IPS-11a (cell line): ENCODE measurements at regions not wholly inside any gene's neighbourhood (a gene's known extent, or its start where the extent isn't known, plus 50 kb on each side); places are given as distances from the start of the nearest gene placed in this dataset.
"Not testable (repeated sequence)": the region's sequence is repeated elsewhere in the genome, so short reads cannot be mapped to it uniquely, and the experiment has no call there.

Experiments used
- H3K4me3 ChIP-seq: one replicate; pipeline ENCODE4 v1.5.1; 2013; ENCODE audit warnings: low read depth, low read length, control low read depth

DNA sequence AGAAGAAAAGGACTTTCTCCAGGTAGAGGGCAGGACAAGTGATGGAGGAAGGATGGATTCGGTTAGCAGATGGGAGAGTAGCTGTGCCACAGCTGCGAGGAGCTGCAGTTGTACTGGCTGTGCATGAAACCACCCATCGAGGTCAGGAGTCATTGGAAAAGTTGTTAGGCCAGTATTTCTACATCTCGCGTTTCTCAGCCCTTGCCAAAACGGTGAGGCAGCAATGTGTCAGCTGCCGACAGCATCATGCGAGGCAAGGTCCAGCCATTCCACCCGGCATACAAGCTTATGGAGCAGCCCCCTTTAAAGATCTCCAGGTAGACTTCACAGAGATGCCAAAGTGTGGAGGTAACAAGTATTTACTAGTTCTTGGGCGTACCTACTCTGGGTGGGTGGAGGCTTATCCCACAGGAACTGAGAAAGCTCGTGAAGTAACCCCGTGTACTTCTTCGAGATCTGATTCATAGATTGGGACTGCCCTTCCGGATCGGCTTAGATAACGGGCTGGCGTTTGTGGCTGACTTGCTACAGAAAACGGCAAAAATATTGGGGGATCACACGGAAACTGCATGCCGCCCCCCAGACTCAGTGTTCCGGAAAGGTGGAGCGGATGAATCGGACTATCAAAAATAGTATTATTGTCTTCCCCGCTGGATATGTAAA is 105.0 kb upstream of the HMX1 start:
- not testable (repeated sequence) for H3K4me3 ChIP-seq

DNA sequence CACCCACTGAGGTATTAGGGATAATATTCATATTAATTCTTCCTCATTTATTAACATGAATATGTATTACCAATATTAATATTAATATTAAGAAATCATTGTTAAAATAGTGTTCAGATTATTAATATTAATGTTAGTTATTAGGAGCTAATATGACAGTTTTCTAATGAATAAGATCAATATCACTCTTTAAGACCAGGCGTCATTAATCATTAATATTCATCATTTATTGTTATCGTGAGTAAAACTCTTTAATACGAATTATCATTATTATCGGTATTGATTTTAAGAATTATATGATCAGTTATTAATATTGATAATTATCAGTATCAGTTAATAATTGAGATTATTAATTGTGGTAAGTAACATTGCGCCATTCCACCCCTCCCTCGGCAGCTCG is 101.0 kb upstream of the HMX1 start:
- H3K4me3 ChIP-seq = not testable (repeated sequence)

DNA sequence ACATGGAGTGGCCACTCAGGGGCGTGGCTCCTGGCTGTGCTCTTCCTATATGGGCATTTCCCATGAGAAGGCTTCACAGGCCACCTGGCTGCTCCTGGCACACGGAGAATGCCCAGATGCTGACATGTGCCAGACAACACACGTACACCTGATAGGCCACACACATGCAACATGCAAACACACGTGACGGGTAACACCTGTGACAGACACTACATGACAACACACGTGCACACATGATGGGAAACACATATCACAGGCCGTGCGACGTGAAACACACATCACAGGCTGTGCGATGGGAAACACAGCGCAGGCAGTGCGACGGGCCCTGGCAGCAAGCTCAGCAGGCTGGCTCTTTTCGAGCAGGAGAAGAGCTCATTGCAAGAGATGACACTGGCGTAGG is 94.3 kb upstream of the HMX1 start:
- H3K4me3 ChIP-seq = not testable (repeated sequence)

DNA sequence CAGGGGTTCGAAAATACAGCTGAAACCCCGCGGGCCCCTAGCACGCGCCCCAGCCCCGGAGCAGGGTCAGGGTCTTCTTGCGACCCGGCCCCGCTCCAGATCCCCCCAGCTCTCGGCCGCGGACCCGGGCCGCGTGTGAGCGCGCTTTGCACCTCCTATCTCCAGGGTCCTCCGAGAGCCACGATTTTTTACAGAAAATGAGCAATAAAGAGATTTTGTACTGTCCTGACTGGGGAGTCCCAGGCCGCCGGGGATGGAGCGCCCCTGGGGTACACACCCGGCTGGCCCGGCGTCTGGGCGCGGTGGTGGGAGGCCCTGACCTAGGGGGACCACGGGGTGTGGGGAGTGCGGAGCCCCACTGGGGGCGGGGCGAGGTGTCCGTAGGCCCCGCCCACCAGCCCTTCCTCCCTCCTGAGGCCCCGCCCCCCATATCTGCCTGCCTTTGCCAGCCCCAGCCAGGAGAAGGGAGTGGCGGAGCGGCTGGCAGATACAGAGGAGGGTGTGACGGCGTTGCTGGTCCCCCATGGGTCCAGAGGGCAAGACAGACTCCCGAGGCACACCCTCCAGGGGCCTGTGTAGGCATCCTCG is 92.7 kb upstream of the HMX1 start:
- H3K4me3 ChIP-seq = not testable (repeated sequence)

DNA sequence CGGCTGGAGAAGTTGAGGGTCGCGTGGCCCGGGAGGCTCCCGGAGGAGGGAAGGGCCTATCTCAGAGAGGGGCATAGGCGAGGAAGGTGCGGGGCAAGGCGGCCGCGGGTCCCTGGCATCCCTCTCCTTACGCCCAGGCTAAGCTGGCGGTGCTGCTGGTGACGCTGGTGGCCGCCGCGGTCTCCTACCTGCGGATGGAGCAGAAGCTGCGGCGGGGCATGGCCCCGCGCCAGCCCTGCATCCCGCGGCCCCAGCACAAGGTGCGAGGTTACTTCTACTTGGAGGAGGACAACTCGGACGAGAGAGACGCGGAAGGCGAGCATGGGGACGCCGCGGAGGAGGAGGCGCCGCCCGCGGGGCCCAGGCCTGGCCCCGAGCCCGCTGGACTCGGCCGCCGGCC is 91.9 kb upstream of the HMX1 start:
- H3K4me3 ChIP-seq = not testable (repeated sequence)

DNA sequence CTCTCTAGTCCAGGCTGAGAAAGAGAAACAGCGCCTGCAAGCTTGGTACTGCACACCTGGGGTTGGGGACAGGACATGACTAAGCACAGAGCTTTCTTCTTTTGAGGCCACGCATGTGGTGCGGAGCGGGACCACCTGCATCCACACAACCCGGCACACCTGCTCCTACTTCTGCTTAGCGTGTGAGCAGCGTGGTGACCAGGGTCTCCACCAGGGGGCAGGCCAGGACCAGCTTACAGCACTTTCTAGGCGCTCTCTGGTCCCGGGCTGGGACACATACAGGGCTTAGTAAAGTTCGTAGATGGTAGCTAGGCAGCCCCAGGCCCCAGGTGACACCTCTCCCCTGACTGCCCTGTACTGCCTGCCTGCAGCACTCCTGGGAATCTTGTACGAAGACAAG is 89.7 kb upstream of the HMX1 start:
- H3K4me3 ChIP-seq = not testable (repeated sequence)

DNA sequence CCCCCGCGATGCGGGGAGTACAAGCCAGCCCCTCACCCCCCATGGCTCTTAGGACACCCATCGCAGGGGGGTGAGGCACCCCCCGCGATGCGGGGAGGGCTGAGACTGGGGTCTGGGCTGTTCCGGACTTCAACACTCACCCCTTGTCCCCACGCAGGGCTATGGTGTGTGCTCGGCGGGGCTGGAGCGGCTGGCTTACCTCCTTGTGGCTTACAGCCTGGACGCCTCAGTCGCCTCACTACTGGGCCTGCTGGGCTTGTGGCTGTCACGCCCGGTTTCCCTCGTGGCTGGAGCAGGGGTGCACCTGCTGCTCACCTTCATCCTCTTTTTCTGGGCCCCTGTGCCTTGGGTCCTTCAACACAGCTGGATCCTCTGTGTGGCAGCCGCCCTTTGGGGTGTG is 87.8 kb upstream of the HMX1 start:
- H3K4me3 ChIP-seq = not testable (repeated sequence)

DNA sequence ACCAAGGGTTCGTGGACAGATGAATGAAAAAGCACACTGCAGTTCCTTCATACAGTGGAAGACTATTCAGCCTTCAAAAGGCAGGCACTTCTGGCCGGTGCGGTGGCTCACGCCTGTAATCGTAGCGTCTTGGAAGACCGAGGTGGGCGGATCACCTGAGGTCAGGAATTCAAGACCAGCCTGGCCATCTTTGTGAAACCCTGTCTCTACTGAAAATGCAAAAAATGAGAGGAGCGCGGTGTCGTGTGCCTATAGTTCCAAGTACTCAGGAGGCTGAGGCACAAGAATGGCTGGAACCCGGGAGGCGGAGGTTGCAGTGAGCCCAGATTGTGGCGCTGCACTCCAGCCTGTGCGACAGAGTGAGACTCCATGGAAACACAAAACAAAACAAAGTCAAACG is 82.4 kb upstream of the HMX1 start:
- H3K4me3 ChIP-seq = not testable (repeated sequence)

DNA sequence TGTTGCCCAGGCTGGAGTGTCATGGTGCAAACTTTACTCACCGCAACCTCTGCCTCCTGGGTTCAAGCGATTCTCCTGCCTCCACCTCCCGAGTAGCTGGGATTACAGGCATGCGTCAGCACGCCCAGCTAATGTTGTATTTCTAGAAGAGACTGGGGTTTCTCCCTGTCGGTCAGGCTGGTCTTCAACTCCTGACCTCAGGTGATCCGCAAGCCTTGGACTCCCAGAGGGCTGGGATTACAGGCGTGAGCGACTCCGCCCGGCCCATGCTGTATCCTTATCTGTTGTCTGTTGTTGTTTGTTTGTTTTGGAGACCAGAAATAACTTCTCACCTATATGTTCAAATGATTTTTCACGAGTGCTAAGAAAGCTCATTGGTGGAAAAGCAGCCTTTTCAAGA is 81.2 kb upstream of the HMX1 start:
- not testable (repeated sequence) for H3K4me3 ChIP-seq

DNA sequence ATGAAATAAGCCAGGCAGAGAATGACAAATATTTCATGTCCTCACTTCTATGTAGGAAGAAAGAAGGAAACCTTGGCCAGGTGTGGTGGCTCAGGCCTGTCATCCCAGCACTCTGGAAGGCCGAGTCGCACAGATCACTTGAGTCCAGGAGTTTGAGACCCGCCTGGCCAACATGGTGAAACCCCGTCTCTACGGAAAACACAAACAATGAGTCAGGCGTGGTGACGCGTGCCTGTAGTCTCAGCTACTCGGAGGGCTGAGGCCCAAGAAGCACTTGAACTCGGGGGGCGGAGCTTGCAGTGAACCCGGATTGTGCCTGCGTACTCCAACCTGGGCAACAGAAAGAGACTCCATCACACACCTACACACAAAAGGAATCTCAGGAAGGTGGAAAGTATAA is 80.5 kb upstream of the HMX1 start:
- not testable (repeated sequence) for H3K4me3 ChIP-seq

DNA sequence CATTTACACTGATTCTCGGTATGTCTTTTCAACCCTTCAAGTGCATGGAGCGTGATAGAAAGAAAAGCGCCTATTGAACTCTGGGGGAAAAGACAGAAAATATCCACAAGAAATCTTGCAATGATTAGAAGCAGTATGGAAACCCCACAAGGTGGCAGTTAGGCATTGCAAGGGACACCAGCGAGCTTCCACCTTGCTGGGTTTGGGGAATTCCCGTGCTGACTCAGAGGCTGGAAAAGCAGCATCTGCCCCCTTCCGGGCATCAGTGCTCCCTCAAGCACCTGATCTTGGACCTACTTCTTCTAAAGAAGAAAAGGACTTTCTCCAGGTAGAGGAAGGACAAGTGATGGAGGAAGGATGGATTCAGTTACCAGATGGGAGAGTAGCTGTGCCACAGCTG is 73.9 kb upstream of the HMX1 start:
- not testable (repeated sequence) for H3K4me3 ChIP-seq

DNA sequence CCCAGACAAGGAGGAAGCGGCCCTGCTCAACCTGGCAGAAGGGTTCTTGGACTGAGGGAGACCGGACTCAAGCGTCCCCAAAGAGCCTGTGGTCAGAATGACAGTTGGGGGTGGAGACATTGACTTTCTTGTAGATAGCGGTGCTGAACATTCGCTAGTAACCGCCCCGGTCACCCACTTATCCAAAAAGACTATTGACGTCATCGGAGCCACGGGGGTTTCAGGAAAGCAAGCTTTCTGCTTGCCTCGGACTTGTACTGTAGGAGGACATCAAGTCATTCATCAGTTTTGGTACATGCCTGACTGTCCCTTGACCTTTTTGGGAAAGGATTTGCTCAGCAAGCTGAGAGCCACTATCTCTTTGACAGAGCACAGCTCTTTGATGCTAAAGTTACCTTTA is 71.7 kb upstream of the HMX1 start:
- not testable (repeated sequence) for H3K4me3 ChIP-seq

DNA sequence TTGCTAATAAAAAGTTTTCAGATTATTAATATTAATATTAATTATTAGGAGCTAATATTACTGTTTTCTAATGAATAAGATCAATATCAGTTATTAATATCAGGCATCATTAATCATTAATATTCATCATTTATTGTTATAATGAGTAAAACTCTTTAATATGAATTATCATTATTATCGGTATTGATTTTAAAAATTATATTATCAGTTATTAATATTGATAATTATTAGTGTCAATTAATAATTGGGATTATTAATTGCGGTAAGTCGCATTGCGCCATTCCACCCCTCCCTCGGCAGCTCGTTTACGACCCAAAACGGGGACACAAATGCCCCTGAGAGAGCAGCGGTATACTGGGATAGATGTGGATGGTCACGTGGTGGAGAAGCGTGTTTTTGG is 70.4 kb upstream of the HMX1 start:
- H3K4me3 ChIP-seq = not testable (repeated sequence)

DNA sequence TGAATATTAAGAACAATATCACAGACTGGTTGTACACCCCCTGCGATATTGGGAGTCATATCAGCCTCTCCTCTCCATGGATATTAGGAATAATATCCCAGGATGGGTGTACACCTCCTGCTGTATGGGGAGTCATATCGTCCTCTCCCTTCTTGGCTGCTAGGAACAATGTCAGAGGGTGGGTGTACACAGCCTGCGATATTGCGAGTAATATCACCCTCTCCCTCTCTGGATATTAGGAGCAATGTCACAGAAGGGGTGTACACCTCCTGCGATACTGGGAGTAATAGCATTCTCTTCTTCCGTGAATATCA is 69.8 kb upstream of the HMX1 start:
- H3K4me3 ChIP-seq = not testable (repeated sequence)

DNA sequence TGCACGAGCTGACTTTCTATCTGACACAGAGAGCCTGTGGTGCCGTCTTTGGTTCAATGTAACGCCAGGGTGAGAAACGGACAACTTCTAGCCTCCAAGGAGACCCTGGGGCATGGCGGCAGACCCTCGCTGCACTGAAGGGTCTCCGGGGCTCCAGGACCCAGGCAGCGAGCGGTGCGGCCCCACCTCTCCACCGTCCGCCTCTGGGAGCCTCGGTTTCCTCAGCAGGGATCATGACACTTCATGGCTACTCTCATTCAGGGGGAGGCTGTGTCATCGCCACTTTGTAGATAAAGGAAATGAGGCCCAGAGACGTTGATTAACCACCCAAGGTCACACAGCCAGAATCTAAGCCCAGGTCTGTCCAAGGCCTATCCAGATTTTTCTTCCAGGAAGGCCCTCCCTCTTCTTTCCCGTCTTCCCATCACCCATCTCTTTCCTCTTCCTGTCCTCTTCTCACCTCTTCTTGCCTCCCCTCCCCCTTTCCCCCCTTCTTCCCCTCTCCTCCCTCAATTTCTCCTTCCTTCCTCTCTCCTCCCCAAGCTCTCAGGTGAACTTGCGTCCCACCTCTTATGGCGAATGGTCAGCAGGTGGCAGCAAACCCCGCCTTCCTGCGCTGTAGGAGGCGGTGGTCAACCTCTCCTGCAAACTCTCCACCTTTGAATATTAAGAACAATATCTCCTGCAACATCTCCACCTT is 69.3 kb upstream of the HMX1 start:
- H3K4me3 ChIP-seq = no peak overlapping the region

DNA sequence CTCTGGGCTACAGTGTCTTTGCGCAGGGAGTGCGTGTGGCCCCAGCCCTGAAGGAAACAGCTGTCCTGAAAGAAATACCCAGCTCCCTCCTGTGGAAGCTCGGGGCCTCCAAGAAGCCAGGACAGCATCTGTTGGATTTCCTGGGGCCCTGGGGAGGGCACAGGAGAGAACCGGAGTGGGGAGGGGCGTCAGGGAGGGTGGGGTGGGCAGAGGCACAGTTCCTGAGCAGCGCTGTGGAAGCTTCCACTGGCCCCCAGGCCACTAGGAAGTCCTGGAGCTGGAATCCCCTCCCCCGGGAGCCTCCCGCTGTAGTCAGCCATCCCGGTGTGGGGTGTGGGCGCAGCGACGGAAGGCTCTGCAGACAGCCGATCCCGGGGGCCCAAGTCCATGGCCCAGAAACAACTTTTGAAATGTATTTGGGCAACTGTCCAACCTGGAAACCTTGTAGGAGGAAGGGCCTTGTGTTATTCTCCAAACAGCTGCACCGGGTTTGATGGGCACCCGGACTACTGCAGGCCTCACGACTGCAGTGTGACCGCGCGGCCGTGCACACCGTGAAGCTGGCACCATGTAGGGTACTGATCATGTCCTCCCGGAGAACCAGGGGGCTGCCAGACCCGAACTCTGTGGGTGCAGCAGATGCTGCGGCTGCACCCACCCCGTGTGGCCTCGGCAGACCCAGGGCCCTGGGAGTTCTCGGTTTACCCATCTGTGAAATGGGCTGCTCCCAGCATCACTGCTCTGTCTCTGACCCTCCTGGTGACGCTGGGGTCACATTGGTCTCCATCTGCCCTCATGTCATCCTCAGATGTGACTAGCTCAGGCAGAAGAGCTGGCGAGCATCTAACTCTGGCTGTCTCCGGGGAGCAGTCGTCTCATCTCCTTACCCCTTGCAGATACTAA is 68.5 kb upstream of the HMX1 start:
- no peak overlapping the region for H3K4me3 ChIP-seq

DNA sequence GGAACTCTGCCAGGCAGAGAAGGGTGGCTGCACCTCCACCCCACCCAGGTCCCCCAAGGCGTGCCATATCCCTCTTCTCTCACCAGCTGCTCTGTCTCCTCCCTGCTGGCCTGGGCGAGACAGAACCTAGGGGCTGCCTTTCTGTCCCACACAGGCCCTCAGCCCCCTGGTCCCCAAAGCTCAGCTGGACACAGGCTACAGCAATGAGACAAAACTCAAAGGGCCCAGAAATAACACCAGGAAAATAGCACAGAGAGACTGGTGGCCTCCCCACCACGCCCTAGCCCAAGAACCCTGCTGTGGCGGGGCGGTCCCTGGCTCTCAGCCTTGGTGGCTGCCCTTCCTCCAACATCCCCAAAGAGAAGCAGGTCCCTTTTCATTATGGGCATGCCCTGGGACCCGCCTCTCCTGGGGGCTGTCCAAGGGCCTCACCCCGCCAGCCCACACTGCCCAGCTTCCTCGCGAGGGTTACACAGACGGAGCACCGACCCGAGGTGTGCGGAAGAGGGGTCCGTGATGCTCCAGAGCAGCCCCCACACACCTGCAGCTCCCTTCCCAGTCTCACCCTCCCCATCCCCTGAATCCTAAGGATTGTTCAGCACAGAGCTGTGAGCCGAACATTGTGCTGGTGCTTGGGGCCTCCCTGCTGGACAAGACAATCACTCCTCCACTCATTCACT is 67.7 kb upstream of the HMX1 start:
- H3K4me3 ChIP-seq = no peak overlapping the region

DNA sequence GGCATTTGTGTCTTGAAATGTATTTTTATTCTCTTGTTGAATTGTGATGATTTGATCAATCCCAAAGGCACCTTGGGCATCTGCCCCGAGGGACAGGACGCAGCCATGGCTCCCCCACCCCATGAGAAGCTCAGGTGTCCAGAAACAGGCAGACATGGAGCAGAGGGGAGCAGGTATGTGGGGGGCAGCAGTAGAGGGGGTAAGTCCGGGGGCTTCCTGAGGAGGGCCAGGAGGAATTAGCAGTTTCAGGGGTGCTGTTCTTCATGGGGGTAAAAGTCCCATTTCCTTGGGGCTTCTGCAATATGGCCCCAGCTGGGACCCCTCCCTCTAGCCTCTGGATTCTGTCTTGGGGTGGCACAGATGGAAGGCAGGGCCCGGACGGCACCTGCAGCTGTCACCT is 67.0 kb upstream of the HMX1 start:
- no peak overlapping the region for H3K4me3 ChIP-seq

DNA sequence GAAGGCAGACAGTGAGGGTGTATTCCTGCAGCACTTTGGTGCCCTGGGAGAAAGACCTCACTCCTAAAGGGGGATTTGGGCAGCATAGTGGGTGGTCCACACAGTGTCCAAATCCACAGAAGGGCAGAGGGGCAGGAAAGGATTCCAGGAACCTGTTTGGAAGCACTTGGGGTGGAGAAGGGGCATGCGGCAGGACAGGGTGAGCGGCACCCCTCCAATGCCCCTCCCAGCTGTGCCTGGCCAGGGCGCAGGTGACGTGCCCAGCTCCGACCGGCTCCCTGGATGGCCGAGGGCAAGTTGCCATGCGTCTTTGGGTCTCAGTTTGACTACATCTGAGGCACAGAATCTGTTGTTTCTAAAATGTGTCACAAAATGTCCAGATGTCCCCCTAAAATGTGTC is 66.5 kb upstream of the HMX1 start:
- no peak overlapping the region for H3K4me3 ChIP-seq

DNA sequence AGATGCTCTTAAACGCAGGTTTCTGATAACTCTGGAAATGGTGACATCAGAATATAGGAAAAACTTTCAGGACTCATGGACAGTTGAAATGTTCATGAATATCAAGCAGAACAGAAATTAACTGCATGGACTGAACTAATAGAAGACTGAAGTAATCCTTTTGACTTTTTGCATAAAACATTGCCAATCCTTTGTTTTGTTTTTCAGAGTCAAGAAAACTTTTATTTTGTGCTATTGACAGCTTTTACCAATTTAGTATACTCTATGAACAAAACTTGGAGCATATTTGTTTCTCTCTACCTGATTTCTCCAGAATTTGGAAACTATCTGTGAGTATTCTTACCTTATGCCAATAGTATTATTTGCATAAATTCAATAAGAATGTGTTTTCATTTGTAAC is 61.2 kb upstream of the HMX1 start:
- no peak overlapping the region for H3K4me3 ChIP-seq

DNA sequence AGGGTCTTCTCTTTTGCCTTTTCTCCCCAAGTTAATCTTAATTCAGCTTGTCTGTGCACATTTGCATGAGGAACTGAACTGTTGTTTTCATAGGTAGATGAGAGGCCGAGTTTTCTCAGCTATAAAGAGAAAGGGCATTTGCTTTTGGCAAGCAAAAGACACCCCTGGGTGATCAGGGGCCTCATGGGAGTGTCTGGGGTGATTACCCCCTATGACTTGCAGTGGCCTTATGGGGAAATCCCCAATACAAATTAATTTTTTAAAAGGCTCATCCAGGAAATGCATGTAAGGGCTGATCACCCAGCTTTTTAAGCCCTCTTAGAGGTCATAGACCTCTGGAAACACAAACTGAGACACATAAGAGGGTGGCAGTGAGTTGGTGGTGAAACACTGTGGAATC is 56.4 kb upstream of the HMX1 start:
- H3K4me3 ChIP-seq = no peak overlapping the region
